Fibroblast of lung (primary cell): ENCODE measurements at regions not wholly inside any gene's neighbourhood (a gene's known extent, or its start where the extent isn't known, plus 50 kb on each side); places are given as distances from the start of the nearest gene placed in this dataset.

Experiments
- DNase-seq, 2 donors: peaks; one replicate each; pipeline versions ENCODE4 v3.0.0 to v3.0.0-alpha.2; 2010; ENCODE audit warnings: low read depth in 2 of 2
- H2AFZ ChIP-seq: 2 replicates; pipeline ENCODE4 v1.5.1; 2012; ENCODE audit warnings: low read length, control low read depth, inconsistent platforms
- H3K27ac ChIP-seq: 2 replicates; pipeline ENCODE4 v1.5.1; 2011; ENCODE audit warnings: low read length, control low read depth; ENCODE audit not compliant: insufficient read depth
- H3K27me3 ChIP-seq: 2 replicates; pipeline ENCODE4 v1.5.1; 2011; ENCODE audit warnings: mild to moderate bottlenecking, low read length; ENCODE audit not compliant: control insufficient read depth, insufficient read depth
- H3K36me3 ChIP-seq: 2 replicates; pipeline ENCODE4 v1.5.1; 2011; ENCODE audit warnings: low read length; ENCODE audit not compliant: control insufficient read depth, insufficient read depth
- H3K4me1 ChIP-seq: 2 replicates; pipeline ENCODE4 v1.5.1; 2011; ENCODE audit warnings: low read length; ENCODE audit not compliant: control insufficient read depth, insufficient read depth; ENCODE audit errors: extremely low read depth
- H3K4me2 ChIP-seq: 2 replicates; pipeline ENCODE4 v1.5.1; 2011; ENCODE audit warnings: low read length, control low read depth; ENCODE audit not compliant: insufficient read depth; ENCODE audit errors: extremely low read depth
- H3K4me3 ChIP-seq, 4 experiments: fragments of 200-600 bp in 1 of 4; sonication (generic) in 1 of 4; replicated peaks in 1 of 4; 2 replicates each; pipeline ENCODE4 v1.5.1; 2011 to 2016; ENCODE audit warnings: low read length in 4 of 4, low read depth in 3 of 4, mild to moderate bottlenecking in 3 of 4, control low read depth in 2 of 4, inconsistent platforms in 1 of 4, mixed read lengths in 1 of 4; ENCODE audit not compliant: insufficient read depth in 1 of 4; ENCODE audit errors: control extremely low read depth in 1 of 4
- H3K79me2 ChIP-seq: 2 replicates; pipeline ENCODE4 v1.5.1; 2012; ENCODE audit warnings: mild to moderate bottlenecking, low read length, inconsistent platforms; ENCODE audit not compliant: control insufficient read depth, insufficient read depth
- H3K9ac ChIP-seq: 2 replicates; pipeline ENCODE4 v1.5.1; 2011; ENCODE audit warnings: mild to moderate bottlenecking, low read length, control low read depth; ENCODE audit not compliant: insufficient read depth
- H3K9me3 ChIP-seq: 2 replicates; pipeline ENCODE4 v1.5.1; 2012; ENCODE audit warnings: low read depth, low read length; ENCODE audit not compliant: control insufficient read depth, insufficient read depth
- H4K20me1 ChIP-seq: 2 replicates; pipeline ENCODE4 v1.5.1; 2011; ENCODE audit warnings: low read length; ENCODE audit not compliant: control insufficient read depth, insufficient read depth; ENCODE audit errors: extremely low read depth
- EZH2 ChIP-seq: IDR thresholded peaks from 2 replicates; pipeline ENCODE4 v1.5.1; 2012; ENCODE audit warnings: low read length, control low read depth, mild to moderate bottlenecking; ENCODE audit errors: missing control alignments
- TF ChIP-seq, protein P1 (sequence below), 2 donors: IDR thresholded peaks in 1 of 2; conservative IDR thresholded peaks in 1 of 2; 1 replicate in 1 of 2; 2 replicates in 1 of 2; pipeline ENCODE4 v1.5.1; 2011 to 2012; ENCODE audit warnings: low read length in 2 of 2, control low read depth in 1 of 2, inconsistent platforms in 1 of 2, low read depth in 1 of 2, mild to moderate bottlenecking in 1 of 2

DNA sequence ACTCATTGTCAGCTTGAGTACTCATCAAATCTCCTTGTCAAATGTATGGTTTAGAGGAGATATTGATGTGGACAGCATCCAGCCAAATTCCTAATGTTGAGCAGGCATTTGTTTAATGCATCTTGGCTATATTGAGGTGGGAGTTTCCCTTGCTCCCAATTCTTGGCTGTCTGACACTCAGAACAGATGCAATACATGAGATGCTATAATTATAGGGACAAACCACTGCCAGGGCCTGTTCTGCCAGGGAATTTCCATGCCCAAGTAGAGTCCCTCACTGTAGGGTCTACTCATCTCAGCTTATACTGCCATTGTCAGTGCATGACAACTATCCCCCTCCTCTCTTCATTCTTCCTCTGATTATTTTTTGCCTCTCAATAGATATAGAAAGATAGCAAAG, 392.0 kb upstream of the KCNN2 start:
- H3K4me1 ChIP-seq, result no peaks in the 10 kb centered on the region
- H3K4me3 ChIP-seq, result no peak overlapping the region
- no peak overlapping the region for H3K27ac ChIP-seq
- no peak for DNase-seq
- H2AFZ ChIP-seq, result no peak overlapping the region
- H4K20me1 ChIP-seq, result no peaks in the 10 kb centered on the region
- no peak overlapping the region for H3K4me2 ChIP-seq
- TF ChIP-seq EZH2, result no peak
- TF ChIP-seq, protein P1, sequence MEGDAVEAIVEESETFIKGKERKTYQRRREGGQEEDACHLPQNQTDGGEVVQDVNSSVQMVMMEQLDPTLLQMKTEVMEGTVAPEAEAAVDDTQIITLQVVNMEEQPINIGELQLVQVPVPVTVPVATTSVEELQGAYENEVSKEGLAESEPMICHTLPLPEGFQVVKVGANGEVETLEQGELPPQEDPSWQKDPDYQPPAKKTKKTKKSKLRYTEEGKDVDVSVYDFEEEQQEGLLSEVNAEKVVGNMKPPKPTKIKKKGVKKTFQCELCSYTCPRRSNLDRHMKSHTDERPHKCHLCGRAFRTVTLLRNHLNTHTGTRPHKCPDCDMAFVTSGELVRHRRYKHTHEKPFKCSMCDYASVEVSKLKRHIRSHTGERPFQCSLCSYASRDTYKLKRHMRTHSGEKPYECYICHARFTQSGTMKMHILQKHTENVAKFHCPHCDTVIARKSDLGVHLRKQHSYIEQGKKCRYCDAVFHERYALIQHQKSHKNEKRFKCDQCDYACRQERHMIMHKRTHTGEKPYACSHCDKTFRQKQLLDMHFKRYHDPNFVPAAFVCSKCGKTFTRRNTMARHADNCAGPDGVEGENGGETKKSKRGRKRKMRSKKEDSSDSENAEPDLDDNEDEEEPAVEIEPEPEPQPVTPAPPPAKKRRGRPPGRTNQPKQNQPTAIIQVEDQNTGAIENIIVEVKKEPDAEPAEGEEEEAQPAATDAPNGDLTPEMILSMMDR (conservative IDR thresholded peaks at IDR 0.05 in 1 of 2, IDR thresholded peaks at IDR 0.05 in 1 of 2; ENCODE audit: low read depth in 1 of 2, low read length in 2 of 2), result no peak
- H3K9ac ChIP-seq, result no peak overlapping the region
- H3K27me3 ChIP-seq, result no peaks in the 10 kb centered on the region
- no peaks in the 10 kb centered on the region for H3K9me3 ChIP-seq
- H3K79me2 ChIP-seq, result no peaks in the 10 kb centered on the region
- H3K36me3 ChIP-seq, result no peaks in the 10 kb centered on the region

DNA sequence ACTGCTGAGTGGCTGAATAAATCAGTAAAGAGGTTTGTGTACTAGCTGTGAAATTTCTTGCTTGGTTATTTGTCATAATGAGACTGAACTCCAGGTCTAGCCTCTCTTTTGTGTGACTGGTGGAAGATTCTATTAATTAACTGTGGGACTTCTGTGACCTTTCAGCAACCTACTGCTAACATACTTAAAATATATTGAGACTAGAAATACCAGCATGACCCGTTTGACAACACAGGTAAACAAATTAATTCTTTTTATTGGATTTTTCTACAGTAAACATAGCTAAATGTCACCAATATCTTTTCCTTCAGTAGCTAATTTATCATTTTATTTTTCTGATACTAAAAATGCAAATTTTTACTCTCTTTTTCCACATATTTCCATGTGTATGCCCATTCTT, 390.4 kb upstream of the KCNN2 start:
- Histone ChIP-seq H3K9ac (no peak overlapping the region), H3K4me3 (no peak overlapping the region), H4K20me1 (no peaks in the 10 kb centered on the region), H3K79me2 (no peaks in the 10 kb centered on the region), H3K36me3 (no peaks in the 10 kb centered on the region), H3K4me1 (no peaks in the 10 kb centered on the region), H2AFZ (no peak overlapping the region), H3K4me2 (no peak overlapping the region), H3K27ac (no peak overlapping the region), H3K27me3 (no peaks in the 10 kb centered on the region), H3K9me3 (no peaks in the 10 kb centered on the region)
- DNase-seq, result no peak
- no peak for TF ChIP-seq EZH2
- TF ChIP-seq, protein P1 (conservative IDR thresholded peaks at IDR 0.05 in 1 of 2, IDR thresholded peaks at IDR 0.05 in 1 of 2; ENCODE audit: low read depth in 1 of 2, low read length in 2 of 2), result no peak

DNA sequence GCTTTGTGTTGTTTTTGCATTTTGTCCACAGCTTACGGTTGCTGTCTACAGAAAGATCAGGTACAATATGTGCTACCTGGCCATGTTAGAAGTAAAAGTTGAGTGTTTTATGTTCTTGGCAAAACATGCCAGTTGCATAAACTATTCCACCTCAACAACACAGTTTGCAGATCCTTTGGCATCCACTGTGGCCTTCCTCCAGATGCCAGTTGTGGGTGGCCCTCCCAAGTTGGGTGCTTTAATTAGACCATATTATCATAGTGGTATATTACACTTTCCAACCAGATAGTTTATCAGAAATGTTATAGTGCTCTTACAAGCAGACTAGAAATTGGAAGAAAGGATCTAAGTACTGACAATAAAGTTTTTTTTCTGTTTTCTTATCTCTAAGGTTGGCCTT, 386.9 kb upstream of the KCNN2 start:
- H3K4me3 ChIP-seq, result no peak overlapping the region
- no peaks in the 10 kb centered on the region for H3K27me3 ChIP-seq
- H3K9me3 ChIP-seq, result no peaks in the 10 kb centered on the region
- no peak for DNase-seq
- H3K36me3 ChIP-seq, result no peaks in the 10 kb centered on the region
- H3K27ac ChIP-seq, result no peak overlapping the region
- no peak overlapping the region for H3K4me2 ChIP-seq
- TF ChIP-seq EZH2, result no peak
- TF ChIP-seq, protein P1 (conservative IDR thresholded peaks at IDR 0.05 in 1 of 2, IDR thresholded peaks at IDR 0.05 in 1 of 2; ENCODE audit: low read depth in 1 of 2, low read length in 2 of 2), result no peak
- H2AFZ ChIP-seq, result no peak overlapping the region
- no peaks in the 10 kb centered on the region for H4K20me1 ChIP-seq
- H3K9ac ChIP-seq, result no peak overlapping the region
- H3K4me1 ChIP-seq, result no peaks in the 10 kb centered on the region
- H3K79me2 ChIP-seq, result no peaks in the 10 kb centered on the region
